GM23248 (cell line): ENCODE measurements at regions not wholly inside any gene's neighbourhood (a gene's known extent, or its start where the extent isn't known, plus 50 kb on each side); places are given as distances from the start of the nearest gene placed in this dataset.

Source experiments
- DNase-seq: peaks from one replicate; pipeline ENCODE4 v3.0.0-alpha.2; 2015
- H2AFZ ChIP-seq: fragments of 200-600 bp; sonication (generic); 2 replicates; pipeline ENCODE4 v1.6.1; 2016; ENCODE audit warnings: antibody characterized with exemption
- H3F3A ChIP-seq: fragments of 200-600 bp; sonication (generic); 2 replicates; pipeline ENCODE4 v1.6.1; 2016; ENCODE audit warnings: mild to moderate bottlenecking, antibody characterized with exemption, mixed run types; ENCODE audit not compliant: insufficient read depth
- H3K27ac ChIP-seq: fragments of 200-600 bp; sonication (generic); 2 replicates; pipeline ENCODE4 v1.5.1; 2016; ENCODE audit warnings: mild to moderate bottlenecking
- H3K27me3 ChIP-seq: fragments of 200-600 bp; sonication (generic); replicated peaks from 2 replicates; pipeline ENCODE4 v1.6.1; 2016; ENCODE audit warnings: mild to moderate bottlenecking; ENCODE audit not compliant: insufficient read depth
- H3K36me3 ChIP-seq: fragments of 200-600 bp; sonication (generic); 2 replicates; pipeline ENCODE4 v1.6.1; 2016; ENCODE audit warnings: low read depth, mild to moderate bottlenecking
- H3K4me1 ChIP-seq: fragments of 200-600 bp; sonication (generic); 2 replicates; pipeline ENCODE4 v1.6.1; 2016; ENCODE audit warnings: mild to moderate bottlenecking; ENCODE audit not compliant: insufficient read depth
- H3K4me2 ChIP-seq: fragments of 200-600 bp; sonication (generic); one replicate; pipeline ENCODE4 v1.6.1; 2016; ENCODE audit warnings: mild to moderate bottlenecking; ENCODE audit not compliant: unreplicated experiment
- H3K4me3 ChIP-seq: fragments of 200-600 bp; sonication (generic); 2 replicates; pipeline ENCODE4 v1.5.1; 2016; ENCODE audit warnings: mild to moderate bottlenecking
- H3K79me2 ChIP-seq: fragments of 200-600 bp; sonication (generic); 2 replicates; pipeline ENCODE4 v1.6.1; 2016; ENCODE audit warnings: mild to moderate bottlenecking; ENCODE audit not compliant: insufficient read depth
- H3K9ac ChIP-seq: fragments of 200-600 bp; sonication (generic); 2 replicates; pipeline ENCODE4 v1.6.1; 2016; ENCODE audit warnings: mild to moderate bottlenecking
- H3K9me2 ChIP-seq: fragments of 200-600 bp; sonication (generic); 2 replicates; pipeline ENCODE4 v1.6.1; 2016; ENCODE audit warnings: mixed run types, mild to moderate bottlenecking, moderate library complexity; ENCODE audit not compliant: insufficient read depth
- H3K9me3 ChIP-seq: fragments of 200-600 bp; sonication (generic); one replicate; pipeline ENCODE4 v1.6.1; 2017; ENCODE audit warnings: low read depth
- H4K20me1 ChIP-seq: fragments of 200-600 bp; sonication (generic); 2 replicates; pipeline ENCODE4 v1.6.0; 2016; ENCODE audit not compliant: insufficient read depth
- EZH2 ChIP-seq: fragments of 200-600 bp; sonication (generic); IDR thresholded peaks from 2 replicates; pipeline ENCODE4 v1.6.1; 2018; ENCODE audit warnings: antibody characterized with exemption, mild to moderate bottlenecking; ENCODE audit not compliant: insufficient read depth, poor library complexity, severe bottlenecking
- EZH2phosphoT487 ChIP-seq: fragments of 200-600 bp; sonication (generic); IDR thresholded peaks from 2 replicates; pipeline ENCODE4 v1.6.1; 2018; ENCODE audit warnings: antibody characterized with exemption, moderate library complexity, mild to moderate bottlenecking, low read depth; ENCODE audit not compliant: insufficient read depth
- WGBS, 2 experiments: methylation state at CpG; one replicate each; pipeline ENCODE4 v1.1.6; 2015 to 2017; ENCODE audit warnings: low lambda C conversion rate in 2 of 2, low coverage in 1 of 2; ENCODE audit errors: missing lambda C conversion rate in 2 of 2; 5-methylcytosine and 5-hydroxymethylcytosine counted together
- in situ Hi-C: fragments of 300-500 bp; cut with MboI; formaldehyde crosslinking; loops from 2 replicates; pipeline ENCODE4 v1.15.0; 2020

GRCh38 chr9:16303506-16303905 lies 567.0 kb downstream of the BNC2 start:
- no peak for TF ChIP-seq EZH2
- no peak for TF ChIP-seq EZH2phosphoT487
- H3K9me3 ChIP-seq = no peaks in the 10 kb centered on the region
- no peak for DNase-seq
- H3K36me3 ChIP-seq = no peaks in the 10 kb centered on the region
- H3K27me3 ChIP-seq = no peaks in the 10 kb centered on the region
- H4K20me1 ChIP-seq = no peaks in the 10 kb centered on the region
- no peaks in the 10 kb centered on the region for H3K4me1 ChIP-seq
- H3K9me2 ChIP-seq = no peaks in the 10 kb centered on the region
- H3K4me2 ChIP-seq = no peak overlapping the region
- 82 to 83% methylated on average over 6 of the region's 6 CpGs for WGBS, 2 experiments
- no peak overlapping the region for H2AFZ ChIP-seq
- H3F3A ChIP-seq = no peaks in the 10 kb centered on the region
- in situ Hi-C loops = no loop called here
- no peaks in the 10 kb centered on the region for H3K79me2 ChIP-seq
- H3K4me3 ChIP-seq = no peak overlapping the region
- H3K9ac ChIP-seq = no peak overlapping the region
- no peak overlapping the region for H3K27ac ChIP-seq

- no peaks in the 10 kb centered on the region for H3K9me3 ChIP-seq
- no peaks in the 10 kb centered on the region for H3K36me3 ChIP-seq
- TF ChIP-seq EZH2phosphoT487 = no peak
- no peak for TF ChIP-seq EZH2
- WGBS, 2 experiments = 84 to 88% methylated on average over 3 of the region's 3 CpGs
- H3K4me3 ChIP-seq = no peak overlapping the region
- DNase-seq = no peak
- H3K27ac ChIP-seq = no peak overlapping the region
- no peak overlapping the region for H3K4me2 ChIP-seq
- H2AFZ ChIP-seq = no peak overlapping the region
- H3K9me2 ChIP-seq = no peaks in the 10 kb centered on the region
- H3K4me1 ChIP-seq = no peaks in the 10 kb centered on the region
- no peaks in the 10 kb centered on the region for H3K27me3 ChIP-seq
- in situ Hi-C loops = no loop called here
- H4K20me1 ChIP-seq = no peaks in the 10 kb centered on the region
- H3K9ac ChIP-seq = no peak overlapping the region
- H3K79me2 ChIP-seq = no peaks in the 10 kb centered on the region
- no peaks in the 10 kb centered on the region for H3F3A ChIP-seq
Observed at GRCh38 chr9:16304301-16304700, 566.2 kb downstream of the BNC2 start.

- in situ Hi-C loops = no loop called here
Observed at GRCh38 chr9:16306586-16306985, 563.9 kb downstream of the BNC2 start.

GRCh38 chr9:16307626-16308195 lies 562.8 kb downstream of the BNC2 start:
- no peaks in the 10 kb centered on the region for H3K9me3 ChIP-seq
- H3K4me2 ChIP-seq = no peak overlapping the region
- no peak overlapping the region for H3K27ac ChIP-seq
- H2AFZ ChIP-seq = no peak overlapping the region
- no peaks in the 10 kb centered on the region for H3K79me2 ChIP-seq
- H3K9ac ChIP-seq = no peak overlapping the region
- H3K27me3 ChIP-seq = no peaks in the 10 kb centered on the region
- no peaks in the 10 kb centered on the region for H3F3A ChIP-seq
- no peak overlapping the region for H3K4me3 ChIP-seq
- TF ChIP-seq EZH2phosphoT487 (no peak), EZH2 (no peak)
- no peaks in the 10 kb centered on the region for H3K9me2 ChIP-seq
- in situ Hi-C loops = no loop called here
- DNase-seq = no peak
- 94 to 98% methylated on average over 2 of the region's 2 CpGs for WGBS, 2 experiments
- no peaks in the 10 kb centered on the region for H3K36me3 ChIP-seq
- peaks cover 7% of the 10 kb centered on the region; the same call in 1 of the 2 replicates for H3K4me1 ChIP-seq
- H4K20me1 ChIP-seq = no peaks in the 10 kb centered on the region

More at GRCh38 chr9:16306586-16306985, 563.9 kb downstream of the BNC2 start:
- Histone ChIP-seq H3K27me3 (no peaks in the 10 kb centered on the region), H3K4me1 (peaks cover 7% of the 10 kb centered on the region; the same call in 1 of the 2 replicates), H3K9me2 (no peaks in the 10 kb centered on the region), H4K20me1 (no peaks in the 10 kb centered on the region), H3K4me3 (no peak overlapping the region), H3K9ac (no peak overlapping the region), H3F3A (no peaks in the 10 kb centered on the region), H3K4me2 (no peak overlapping the region), H3K79me2 (no peaks in the 10 kb centered on the region), H2AFZ (no peak overlapping the region), H3K36me3 (no peaks in the 10 kb centered on the region), H3K27ac (no peak overlapping the region), H3K9me3 (no peaks in the 10 kb centered on the region)
- 91 to 95% methylated on average over 3 of the region's 3 CpGs for WGBS, 2 experiments
- no peak for TF ChIP-seq EZH2
- TF ChIP-seq EZH2phosphoT487 = no peak
- no peak for DNase-seq

DNA sequence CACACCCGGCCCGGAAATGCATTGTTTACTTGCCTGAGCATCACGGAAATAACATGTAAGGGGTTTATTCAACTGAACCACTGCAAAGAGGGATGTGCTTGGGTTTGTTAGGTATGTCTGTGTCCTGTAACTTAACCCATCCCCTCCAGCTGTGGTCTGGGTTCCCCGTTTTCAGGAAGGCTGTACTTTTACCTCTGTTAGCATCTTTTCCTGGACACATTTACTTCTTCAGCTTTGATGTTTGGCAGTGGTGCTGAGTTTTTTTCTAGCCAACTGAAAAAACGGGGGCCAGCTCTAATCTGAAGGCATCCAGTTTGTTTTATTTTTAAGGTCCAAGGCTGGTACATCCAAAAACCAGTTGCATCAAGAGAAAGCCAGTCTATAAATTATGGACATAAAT lies 561.8 kb downstream of the BNC2 start:
- Histone ChIP-seq H3K27ac (no peak overlapping the region), H3K36me3 (no peaks in the 10 kb centered on the region), H4K20me1 (no peaks in the 10 kb centered on the region), H3K4me3 (no peak overlapping the region), H3K27me3 (no peaks in the 10 kb centered on the region), H3K9me3 (no peaks in the 10 kb centered on the region), H3K79me2 (no peaks in the 10 kb centered on the region), H2AFZ (no peak overlapping the region), H3K9me2 (no peaks in the 10 kb centered on the region), H3K9ac (no peak overlapping the region), H3K4me1 (peaks cover 7% of the 10 kb centered on the region; the same call in 1 of the 2 replicates), H3K4me2 (no peak overlapping the region), H3F3A (no peaks in the 10 kb centered on the region)
- no peak for DNase-seq
- 85 to 91% methylated on average over 5 of the region's 5 CpGs for WGBS, 2 experiments
- in situ Hi-C loops = no loop called here
- TF ChIP-seq EZH2 (no peak), EZH2phosphoT487 (no peak)
